GM18858 (cell line): ENCODE measurements at regions not wholly inside any gene's neighbourhood (a gene's known extent, or its start where the extent isn't known, plus 50 kb on each side); places are given as distances from the start of the nearest gene placed in this dataset.

Experiments
- ATAC-seq: cut with Tn5 transposase; IDR thresholded peaks from one replicate; pipeline ENCODE4 v1.9.1; 2021; ENCODE audit not compliant: unreplicated experiment

DNA sequence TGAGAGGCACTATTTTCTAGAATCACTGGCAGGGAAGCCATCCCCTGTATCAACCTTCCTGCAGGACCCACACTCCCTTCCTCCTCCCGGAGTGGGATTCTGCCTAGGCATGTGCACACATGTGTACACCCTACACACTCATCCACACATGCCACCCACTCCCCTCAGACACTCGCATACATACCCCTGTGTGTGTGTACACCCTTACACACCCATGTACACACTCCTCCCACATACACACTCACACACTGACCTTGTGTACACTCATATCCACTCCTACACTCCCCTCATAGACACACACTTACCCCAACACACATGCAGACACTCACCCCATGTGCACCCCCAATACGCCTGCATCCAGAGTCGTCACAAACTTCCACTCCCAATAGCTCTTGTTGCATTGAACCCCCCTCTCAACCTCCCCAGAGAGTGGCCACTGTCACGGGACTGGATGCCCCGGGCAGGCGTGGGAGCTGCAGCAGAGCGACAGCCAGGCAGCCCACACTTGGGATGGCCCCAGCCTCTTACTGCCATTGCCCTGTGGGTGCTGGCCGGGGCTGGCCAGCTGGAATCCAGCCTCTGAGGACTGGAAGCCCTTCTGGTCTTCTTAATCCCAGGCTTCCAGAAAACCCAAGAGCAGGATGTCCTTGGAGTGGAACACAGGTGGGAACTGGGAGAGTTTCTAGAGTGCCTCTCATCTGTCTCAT is 251.0 kb downstream of the LOXHD1 start:
- ATAC-seq: no peak

DNA sequence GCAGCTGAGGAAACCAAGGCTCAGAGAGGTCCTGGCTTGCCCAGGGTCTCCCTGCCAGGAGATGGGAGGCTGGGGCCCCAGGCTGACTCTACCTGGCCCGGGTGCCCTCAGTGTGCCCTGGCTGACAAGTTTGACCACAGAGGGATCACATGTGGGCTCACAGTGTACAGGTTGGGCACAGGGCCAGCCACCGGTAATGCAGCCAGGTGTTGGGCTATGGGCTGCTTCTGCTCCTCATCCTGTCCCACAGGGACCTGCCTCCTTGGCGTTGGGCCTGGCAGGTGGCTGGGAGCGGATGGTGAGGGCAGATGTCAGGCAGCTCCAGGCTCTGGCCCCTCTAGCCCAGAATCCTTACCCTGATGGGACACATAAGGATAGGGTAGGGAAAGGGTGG is 250.5 kb downstream of the LOXHD1 start:
- ATAC-seq: no peak

DNA sequence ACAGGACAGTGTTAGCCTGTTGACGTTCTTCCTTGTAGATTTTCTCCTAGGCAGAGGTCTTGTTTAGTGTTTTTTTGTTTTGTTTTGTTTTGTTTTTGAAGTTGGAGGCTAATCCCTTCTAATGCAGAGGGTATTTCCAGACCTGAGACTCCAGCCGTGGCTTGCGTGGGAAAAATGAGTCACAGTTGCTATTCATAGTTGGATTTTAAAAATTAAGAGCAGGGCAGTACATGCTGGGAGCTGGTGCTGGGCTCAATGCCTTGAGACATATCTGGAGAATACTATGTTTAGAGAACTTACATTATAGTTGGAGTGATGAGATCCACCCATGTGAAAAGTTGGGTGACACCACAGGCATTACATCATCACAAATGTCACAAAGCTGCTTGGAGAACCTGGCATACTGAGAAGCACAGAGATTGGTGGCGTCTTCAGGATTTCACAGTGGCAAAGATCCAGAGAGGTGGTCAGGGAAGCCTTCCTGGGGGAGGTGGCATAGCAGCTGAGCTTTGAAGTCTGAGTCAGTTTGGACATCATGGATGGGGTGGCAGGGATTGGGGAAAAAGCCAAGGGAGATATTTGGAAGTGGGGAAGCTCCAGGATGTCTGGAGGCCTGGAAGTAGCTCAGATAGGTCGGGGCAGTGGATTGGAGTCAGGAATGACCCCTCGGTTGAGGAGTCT is 249.4 kb downstream of the LOXHD1 start:
- ATAC-seq: no peak

DNA sequence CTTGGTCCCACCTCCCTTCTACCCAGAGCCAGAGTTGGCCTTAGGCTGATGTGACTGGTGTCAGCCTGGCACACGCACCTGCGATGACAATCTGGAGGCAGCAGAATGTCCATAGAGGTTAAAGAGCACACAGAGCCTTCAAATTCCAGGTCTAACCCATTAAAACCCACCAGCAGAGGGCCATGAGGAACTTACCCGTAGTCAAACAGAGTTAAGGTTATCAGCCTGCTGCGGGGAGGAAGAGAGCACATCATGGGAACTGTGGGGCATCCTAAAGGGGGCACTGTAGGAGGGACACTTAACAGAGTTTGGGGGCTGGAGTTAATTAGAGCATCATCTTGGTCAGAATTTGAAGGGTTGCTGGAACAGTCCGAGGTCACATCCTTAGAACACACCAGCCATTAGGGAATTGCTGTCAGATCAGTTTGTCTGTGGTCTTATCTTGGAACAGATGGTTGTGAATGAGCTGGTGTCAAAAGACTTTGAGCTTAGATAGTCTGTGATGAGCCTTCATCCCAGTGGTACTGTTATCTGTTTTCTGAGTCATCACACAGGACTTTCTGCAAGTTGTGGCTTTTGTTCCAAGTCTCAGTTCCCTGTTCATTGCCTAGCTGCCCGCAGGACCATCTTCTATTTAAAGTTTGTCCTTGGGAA is 248.6 kb downstream of the LOXHD1 start:
- no peak for ATAC-seq

DNA sequence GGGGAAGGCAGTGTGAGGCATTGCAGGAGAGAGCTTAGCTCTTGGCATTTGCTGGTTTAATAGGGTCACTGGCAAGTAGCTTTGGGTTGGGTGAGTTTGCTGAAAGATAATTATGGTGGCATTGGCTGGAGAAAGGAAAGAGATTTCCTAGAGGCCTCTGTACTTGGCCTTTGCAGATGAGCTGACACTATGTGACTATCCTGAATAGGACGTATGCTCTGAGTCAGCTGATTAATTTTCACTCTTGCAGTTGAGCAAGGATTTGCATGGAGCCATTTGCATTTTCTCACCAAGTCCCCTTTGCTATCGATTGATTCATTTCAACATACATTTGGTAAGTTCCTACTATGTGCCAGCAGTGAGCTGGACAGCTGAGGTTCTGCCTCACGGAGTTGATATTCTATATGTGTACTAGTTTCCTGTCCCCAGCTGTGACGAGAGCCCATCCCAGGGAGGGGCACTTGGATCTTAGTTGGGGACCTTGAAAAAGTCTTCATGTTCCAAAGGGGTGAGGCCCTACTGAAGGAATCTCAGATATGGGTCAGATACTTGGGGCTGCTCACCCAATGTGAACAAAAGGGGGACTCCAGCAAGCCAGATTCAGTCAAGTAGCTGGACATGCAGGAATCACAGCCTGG is 245.7 kb downstream of the LOXHD1 start:
- no peak for ATAC-seq

DNA sequence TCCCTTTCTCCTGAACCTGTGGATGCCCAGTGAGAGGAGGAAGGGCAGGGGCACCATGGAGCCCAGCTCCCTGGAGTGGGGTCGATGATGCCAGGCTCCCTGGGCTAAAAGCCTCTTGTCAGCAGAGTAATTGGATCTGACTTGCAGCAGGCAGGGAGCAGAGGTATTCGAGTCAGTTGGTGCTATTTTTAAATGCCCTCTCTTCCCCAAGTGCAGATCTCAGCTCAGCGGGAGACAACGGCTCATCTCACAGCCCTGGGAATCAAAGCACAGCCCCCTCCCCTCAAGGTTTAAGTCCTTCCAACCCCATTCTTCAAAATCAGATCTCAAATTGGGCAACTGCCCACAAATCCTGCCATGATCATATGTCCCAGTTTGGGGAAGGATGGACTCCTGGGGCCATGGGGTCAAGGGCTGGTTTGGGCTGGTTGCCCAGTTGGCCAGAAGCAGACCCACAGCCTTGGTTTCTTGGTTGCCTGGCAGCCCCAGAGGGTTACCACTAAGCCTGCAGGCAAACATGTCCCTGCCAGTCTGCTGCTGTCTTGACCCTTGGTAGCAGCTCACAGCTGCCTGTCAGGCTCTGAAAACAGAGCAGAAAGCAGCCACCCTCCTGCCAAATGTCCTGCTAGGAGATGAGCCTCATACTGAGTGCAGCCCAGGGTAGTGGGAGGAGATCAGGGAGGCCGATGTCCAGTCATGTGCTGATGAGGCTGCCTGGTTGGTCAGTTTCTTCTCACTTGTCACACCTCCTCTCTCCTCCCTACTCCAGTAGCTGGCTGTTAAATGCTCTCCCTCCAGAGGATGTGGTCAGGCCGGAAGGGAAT is 244.9 kb downstream of the LOXHD1 start:
- no peak for ATAC-seq

DNA sequence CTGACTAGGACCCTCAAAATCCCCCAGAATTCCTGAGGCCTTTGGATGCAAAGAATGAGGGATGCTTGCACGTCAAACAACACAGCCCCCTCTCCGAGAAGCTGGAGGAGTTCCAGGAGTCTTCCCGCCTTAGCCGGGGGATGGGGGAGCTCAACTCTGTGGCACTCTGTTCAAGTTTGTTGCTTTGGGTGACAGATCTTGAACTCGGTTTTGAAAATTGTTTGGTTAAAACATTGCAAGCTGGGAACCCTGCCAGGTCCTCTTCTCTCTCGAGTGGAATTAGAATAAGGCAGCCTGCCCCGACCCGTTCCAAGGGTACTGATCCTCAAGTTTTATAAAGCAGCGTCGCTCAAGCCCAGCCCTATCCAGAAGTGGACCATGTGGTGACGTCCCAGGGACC is 244.1 kb downstream of the LOXHD1 start:
- ATAC-seq: no peak

DNA sequence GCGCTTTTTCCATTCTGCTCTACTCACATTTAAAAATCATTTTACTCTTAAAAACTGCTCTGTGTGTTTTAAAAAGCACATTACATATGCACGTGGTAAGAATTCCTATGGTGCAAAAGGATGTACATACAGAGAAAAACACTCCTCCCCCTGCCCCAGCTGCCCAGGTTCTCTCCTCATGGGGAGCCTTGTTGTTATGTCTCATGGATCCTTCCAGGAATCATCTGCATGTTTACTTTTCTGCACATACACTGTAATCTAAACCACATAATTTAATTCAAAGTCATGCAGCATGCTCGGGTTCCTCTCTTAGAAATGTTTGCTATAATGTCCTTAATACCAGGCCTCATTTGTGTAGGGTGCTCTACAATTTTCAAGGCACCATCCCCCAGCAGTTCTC is 243.3 kb downstream of the LOXHD1 start:
- no peak for ATAC-seq

DNA sequence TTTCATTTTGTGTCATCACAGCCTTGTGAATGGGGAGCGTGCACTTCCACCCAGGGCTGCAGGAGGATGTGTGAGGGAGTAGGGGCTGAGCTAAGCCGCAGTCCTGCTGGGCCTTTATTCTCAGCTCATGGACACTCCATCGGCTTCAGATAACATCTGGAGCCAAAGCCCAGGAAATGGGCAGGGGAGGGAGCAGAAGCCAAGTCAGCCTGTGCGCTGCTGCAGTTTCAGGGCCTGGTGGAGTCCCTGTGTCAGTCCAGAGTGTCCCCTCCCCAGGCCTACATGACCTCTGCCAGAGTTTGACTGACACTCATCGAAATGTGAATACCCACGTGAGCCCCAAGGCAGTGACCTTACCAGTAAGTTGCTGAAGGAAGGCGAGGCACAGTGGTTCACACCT is 242.2 kb downstream of the LOXHD1 start:
- no peak for ATAC-seq

DNA sequence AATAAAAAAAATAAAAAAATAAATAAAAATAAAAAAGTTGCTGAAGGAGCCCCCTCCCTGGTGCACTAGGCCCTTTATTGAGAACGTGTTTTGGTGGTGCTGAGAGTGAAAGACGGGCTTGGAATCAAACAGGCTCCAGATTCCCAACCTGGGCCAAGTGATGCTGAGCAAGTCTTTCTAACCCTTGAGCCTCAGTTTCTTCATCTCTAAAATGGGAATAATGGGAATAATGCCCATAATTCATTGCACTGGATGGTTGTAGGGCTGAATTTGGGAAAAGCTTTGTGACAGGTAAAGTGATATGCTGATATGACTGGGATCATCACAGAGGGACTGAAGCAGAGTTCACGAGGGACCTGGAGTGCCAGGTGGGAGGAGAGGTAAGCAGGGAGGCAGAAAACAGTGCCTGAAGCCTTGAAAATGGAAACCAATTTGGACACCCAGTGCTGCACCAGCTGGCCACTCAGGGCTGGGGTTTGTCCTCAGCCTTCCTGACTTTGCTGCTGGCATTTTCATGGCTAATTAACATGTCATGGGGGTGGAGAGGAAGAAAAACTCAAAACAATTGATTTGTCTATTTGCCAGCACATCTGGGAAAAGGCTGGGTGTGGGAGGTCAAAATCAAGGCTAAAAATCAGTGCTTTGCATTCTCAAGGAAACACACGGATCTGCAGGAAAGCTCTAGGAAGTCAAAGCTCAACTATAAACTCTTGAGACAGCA is 241.3 kb downstream of the LOXHD1 start:
- no peak for ATAC-seq

DNA sequence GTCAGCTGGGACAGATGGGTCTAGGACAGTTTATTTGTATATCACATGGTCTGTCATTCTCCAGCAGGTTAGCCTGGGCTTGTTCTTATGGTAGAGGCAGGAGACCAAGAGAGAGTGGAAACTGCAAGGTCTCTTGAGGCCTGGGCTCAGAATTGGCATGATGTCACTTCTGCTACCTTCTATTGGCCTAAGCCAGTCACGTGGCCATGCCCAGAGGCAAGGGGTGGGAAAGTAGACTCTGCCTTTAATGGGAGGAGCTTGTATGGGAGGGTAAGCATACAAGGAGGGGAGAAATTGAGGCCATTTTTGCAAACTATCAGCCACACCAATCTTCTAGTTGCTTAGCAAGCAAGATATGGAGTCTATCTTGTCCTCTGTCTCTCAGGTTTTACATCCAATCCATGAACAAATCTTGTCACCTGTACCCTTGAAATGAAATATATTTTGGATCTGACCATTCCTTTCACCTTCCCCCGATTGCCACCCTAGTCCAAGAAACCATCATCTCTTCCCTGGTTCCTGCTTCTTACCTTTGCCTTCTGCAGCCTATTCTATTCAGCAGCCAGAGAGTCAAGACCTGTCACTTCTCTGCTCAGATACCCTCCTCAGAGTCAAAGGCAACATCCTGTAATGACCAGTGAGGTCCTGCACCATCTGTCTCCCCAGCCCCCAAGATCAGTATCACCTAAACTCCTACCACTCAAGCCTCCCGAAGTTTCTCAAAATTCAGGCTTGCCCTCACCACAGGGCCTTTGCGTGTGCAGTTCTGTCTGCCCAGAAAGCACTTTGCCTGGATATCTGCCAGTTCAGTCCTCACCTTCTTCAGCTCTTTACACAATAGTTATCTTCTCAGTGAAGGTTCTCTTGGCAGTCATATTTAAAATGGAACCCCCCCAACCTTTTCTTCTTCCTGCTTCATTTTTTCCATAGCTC is 240.0 kb downstream of the LOXHD1 start:
- ATAC-seq: peak; percentile 60

DNA sequence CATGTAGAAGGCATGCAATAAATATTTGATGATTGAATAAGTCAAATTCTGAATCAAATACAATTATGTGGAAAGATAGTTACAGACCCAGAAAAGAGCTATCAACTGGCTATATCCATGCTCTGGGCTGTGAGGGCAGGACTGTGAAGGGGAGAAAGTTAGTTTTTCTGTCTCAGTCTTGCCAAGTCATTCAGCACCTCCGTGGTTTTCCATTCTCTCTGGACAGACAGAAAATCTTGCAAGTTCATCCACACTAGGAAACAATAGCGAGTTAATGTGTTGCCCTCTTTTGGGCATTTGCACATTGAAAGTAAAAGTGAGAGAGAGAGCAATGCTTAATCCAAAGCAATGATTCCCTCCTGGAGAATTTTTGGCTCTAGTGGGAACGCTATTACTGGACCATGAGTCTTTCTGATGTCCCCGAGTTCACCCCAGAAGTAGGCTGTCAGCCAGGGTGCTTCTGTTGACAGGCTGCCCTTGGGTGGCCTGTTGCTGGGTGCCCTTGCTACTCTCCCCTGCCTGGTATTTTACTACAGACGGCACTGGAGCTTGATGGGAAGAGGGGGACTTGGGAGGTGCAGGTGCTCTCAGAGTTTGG is 238.3 kb downstream of the LOXHD1 start:
- no peak for ATAC-seq

DNA sequence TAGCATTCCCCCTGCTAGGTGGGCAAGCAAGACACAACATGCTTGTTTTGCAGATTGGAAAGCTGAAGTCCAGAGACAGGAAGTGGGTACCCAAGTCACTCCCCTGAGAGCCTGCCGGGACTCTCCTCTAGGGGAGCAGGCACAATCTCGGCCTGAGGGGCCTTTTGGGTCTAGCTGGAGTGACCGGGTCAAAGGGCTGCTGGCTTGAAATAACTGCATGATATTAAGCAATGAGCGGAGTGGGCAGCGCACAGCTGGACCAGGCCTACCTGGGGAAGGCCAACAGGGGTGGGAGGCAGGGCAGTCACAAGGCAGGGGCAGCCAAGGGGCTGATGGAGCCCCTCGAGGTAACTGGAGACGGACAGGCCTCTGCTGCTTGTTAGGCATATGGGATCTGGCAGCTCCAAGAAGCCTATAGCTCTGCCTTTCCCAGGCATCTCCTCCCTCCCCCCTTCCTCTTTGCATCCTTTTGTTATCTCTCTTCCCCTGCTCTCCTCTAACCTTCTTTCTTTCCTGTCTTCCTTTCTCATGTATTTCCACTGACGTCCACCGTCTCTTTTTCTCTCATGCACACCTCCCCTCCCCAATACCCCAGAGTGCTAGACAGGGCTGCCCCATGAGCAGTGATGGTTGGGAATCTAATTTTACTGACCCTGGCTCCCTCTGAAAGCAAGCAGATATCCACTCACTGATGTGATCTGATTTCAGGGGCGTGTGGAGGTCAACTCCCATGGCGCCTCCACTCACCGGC is 237.5 kb downstream of the LOXHD1 start:
- no peak for ATAC-seq

DNA sequence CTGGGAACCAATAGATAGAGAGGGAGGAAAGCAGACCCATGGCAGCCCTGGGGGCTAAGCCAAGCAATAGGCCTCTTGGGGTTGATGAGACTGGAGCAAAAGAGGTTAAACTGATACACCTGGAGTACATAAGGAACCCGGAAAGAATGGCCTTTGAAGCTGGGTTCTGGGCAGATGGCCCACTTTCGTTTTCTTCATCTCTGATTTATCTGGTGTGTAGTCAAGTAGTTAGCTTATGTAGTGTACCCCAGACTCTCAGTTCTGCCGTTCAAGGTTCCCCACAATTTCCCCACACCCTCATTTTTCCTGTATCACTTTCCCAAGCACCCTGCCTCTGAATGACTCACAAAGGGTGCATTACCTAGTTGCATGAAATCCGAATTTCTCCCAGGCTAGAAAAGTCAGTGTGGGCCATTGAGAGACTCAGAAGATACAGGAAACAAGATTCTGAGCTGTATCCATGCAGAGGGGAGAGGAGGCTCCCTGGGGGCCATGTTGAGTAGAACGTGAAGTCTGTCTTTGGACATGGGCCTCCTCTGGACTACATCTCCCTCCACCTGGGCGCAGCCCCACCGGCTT is 235.0 kb downstream of the LOXHD1 start:
- ATAC-seq: no peak

DNA sequence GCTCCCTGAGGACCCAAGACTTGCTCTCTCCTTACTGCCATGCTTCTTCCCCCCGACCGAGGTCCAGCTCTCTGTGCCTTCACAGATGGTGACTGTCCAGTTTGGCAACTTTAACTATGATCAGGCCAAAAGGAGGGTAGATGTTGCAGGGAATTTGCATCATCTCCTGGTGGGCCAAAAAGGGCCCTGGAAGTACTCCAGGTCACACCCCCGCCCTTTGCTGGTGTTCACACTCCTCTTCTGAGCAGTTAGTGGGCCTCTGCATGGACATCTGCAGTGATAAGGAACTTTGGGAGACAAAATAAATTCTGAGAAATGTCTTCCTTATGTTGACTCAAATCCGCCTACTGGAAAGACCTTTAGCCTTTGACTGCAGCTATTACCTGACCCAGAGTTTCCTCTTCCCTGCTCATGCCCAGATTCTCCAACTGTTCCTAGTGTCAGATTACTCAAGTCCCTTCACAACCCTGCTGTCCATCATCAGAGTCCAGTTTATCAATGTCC is 234.4 kb downstream of the LOXHD1 start:
- ATAC-seq: no peak

DNA sequence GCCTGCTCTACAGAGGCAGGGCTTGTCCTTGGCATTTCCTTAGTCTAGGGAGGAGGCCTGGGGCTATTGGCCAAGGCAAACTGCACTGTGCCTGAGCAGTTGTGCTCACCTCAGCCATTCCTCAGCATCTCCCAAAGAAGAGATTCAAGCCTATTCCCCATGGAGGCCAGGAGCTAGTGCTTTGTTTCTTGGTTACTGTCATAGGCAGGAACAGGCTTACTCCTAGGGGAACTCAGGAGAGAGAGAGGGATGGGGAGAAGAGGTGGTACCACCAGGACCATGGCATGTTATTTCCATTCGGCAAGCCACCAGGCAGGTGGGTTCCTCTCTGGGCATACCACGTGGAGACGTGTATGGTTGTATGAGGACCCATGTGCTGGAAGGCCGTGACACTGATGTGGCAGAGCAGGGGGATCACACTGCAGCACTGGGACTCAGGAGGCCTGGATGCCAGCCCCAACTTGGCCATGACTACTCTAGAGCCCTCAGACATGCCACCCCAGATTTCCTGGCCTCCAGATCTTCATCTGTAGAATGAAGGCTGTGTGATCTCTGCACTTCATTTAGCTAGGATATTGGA is 233.7 kb downstream of the LOXHD1 start:
- ATAC-seq: no peak

DNA sequence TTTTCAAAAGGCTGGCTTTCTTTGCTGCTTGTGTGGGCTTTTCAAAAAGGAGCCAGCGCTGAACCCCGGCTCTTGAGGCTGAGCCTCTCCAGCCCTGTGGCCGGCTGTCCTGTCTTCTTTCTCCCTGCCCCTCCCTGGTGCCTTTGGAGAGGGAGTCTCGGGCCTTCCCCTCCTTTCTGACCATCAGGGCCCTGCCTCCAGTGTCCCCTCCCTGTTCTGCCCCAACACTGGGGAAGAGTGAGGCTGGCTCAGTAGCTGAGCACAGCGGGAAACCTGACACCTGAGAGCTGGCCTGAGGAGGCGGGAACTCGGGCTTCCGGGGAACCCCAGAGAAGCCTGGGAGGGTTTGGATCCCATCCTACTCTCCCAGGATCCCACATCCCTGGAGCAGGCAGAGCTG is 232.1 kb downstream of the LOXHD1 start:
- no peak for ATAC-seq
